Mammary epithelial cell (primary cell): ENCODE measurements at regions not wholly inside any gene's neighbourhood (a gene's known extent, or its start where the extent isn't known, plus 50 kb on each side); places are given as distances from the start of the nearest gene placed in this dataset.

Experiments
- EZH2 ChIP-seq: IDR thresholded peaks from 2 replicates; pipeline ENCODE4 v1.6.1; 2012; ENCODE audit warnings: low read length, inconsistent platforms, borderline replicate concordance
- TF ChIP-seq, protein P1 (sequence below), 2 donors: IDR thresholded peaks in 1 of 2; conservative IDR thresholded peaks in 1 of 2; 2 replicates each; pipeline ENCODE4 v1.5.1; 2011 to 2012; ENCODE audit warnings: inconsistent platforms in 2 of 2, low read length in 2 of 2, mild to moderate bottlenecking in 2 of 2, control low read depth in 1 of 2, low read depth in 1 of 2; ENCODE audit not compliant: insufficient read depth in 1 of 2; ENCODE audit errors: extremely low read depth in 1 of 2

DNA sequence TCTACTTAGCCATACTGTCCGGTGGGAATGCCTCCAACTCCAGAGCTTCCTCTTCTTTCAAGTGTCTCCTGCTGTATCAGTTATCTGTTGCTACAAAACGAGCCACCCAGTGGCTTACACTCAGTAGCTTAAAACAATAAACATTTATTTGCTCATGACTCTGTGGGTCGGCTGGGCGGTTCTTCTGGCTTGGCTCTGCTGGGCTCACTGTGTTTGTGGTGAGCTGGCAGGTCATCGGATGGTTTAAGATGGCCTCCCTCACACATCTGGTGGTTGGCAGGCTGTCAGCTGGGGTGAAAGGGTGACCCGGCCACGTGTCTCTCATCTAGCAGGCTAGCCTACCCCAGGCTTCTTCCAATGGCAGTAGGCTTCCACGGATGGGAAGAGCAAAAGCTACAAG lies 122.4 kb upstream of the SLC1A4 start:
- TF ChIP-seq EZH2, result no peak
- TF ChIP-seq, protein P1, sequence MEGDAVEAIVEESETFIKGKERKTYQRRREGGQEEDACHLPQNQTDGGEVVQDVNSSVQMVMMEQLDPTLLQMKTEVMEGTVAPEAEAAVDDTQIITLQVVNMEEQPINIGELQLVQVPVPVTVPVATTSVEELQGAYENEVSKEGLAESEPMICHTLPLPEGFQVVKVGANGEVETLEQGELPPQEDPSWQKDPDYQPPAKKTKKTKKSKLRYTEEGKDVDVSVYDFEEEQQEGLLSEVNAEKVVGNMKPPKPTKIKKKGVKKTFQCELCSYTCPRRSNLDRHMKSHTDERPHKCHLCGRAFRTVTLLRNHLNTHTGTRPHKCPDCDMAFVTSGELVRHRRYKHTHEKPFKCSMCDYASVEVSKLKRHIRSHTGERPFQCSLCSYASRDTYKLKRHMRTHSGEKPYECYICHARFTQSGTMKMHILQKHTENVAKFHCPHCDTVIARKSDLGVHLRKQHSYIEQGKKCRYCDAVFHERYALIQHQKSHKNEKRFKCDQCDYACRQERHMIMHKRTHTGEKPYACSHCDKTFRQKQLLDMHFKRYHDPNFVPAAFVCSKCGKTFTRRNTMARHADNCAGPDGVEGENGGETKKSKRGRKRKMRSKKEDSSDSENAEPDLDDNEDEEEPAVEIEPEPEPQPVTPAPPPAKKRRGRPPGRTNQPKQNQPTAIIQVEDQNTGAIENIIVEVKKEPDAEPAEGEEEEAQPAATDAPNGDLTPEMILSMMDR (conservative IDR thresholded peaks at IDR 0.05 in 1 of 2, IDR thresholded peaks at IDR 0.05 in 1 of 2; ENCODE audit: extremely low read depth in 1 of 2, insufficient read depth in 1 of 2, low read depth in 1 of 2, low read length in 2 of 2), result no peak
